ENCODE measurements at regions not wholly inside any gene's neighbourhood (a gene's known extent, or its start where the extent isn't known, plus 50 kb on each side); places are given as distances from the start of the nearest gene placed in this dataset.

DNA sequence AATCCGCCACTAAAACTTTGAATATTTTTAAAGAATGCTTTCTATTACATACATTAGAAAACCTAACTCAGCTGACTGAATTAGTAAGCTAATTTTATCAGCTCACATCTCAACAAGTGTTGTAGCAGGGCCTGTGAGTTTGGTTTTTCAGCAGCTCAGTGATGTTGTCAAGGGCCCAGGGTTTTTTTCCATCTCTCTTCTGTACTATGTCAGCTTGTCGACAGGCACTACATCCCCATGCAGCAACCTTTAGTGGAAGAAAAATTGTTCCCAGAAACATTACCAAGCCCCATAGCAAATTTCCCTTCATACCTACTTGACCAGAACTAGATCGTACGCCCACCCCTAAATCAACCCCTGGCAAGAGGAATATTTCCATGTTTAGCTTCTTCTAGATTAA is 170.3 kb upstream of the TNFAIP3 start:
- no peaks in the 10 kb centered on the region for H3K9me3 ChIP-seq (ENCODE audit: control insufficient read depth in 2 of 2, low read length in 2 of 2)
- H3K4me1 ChIP-seq (ENCODE audit: control insufficient read depth in 2 of 2, insufficient read depth in 2 of 2, low read length in 2 of 2), result peaks cover 6 to 12% of the 10 kb centered on the region in 2 donors
- H3K4me3 ChIP-seq (ENCODE audit: low read length in 2 of 2), result no peak overlapping the region
- H3K36me3 ChIP-seq (ENCODE audit: control insufficient read depth in 2 of 2, insufficient read depth in 2 of 2, low read length in 2 of 2), result no peaks in the 10 kb centered on the region
- H3K9ac ChIP-seq (ENCODE audit: low read depth in 1 of 2, low read length in 2 of 2), result no peak overlapping the region
- H3K27me3 ChIP-seq (ENCODE audit: control insufficient read depth in 2 of 2, insufficient read depth in 2 of 2, low read length in 2 of 2), result no peaks in the 10 kb centered on the region
- H3K27ac ChIP-seq (ENCODE audit: low read depth in 2 of 2, low read length in 2 of 2), result no peak overlapping the region

DNA sequence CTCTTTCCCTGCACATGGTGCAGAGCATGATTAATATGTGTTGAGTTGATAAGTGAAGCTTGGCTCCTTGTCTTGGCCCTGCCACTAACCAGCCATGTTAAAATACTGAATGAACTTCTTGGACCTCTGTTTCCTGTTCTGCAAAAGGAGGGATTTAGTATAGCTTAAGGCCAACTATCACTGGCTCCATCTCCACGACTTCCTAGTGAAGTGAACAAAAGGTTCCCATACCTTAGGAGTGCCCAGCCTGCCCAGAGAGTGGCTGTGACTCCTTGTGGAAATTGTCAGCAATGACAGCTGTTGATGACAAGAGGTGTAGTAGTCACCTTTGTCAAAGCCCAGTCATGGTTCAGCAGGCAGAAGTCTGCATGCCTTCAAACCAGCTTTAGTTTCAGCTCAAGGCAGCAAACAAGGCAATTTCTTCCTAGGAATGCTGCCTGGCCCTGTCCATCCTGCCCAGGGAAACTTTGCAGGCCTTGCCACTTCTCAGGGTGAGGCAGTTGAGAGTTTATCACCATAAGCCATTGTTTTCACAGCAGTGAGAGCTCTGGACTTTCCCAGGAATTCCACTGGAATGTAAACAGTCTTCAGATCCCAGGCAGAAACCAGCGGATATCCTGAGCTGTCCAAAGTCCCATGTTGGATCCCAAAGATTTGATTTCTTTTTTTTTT is 169.7 kb upstream of the TNFAIP3 start:
- no peaks in the 10 kb centered on the region for H3K27me3 ChIP-seq (ENCODE audit: control insufficient read depth in 2 of 2, insufficient read depth in 2 of 2, low read length in 2 of 2)
- no peak overlapping the region for H3K4me3 ChIP-seq (ENCODE audit: low read length in 2 of 2)
- no peak overlapping the region for H3K9ac ChIP-seq (ENCODE audit: low read depth in 1 of 2, low read length in 2 of 2)
- H3K4me1 ChIP-seq (ENCODE audit: control insufficient read depth in 2 of 2, insufficient read depth in 2 of 2, low read length in 2 of 2), result peaks cover 6 to 12% of the 10 kb centered on the region in 2 donors
- no peaks in the 10 kb centered on the region for H3K9me3 ChIP-seq (ENCODE audit: control insufficient read depth in 2 of 2, low read length in 2 of 2)
- H3K36me3 ChIP-seq (ENCODE audit: control insufficient read depth in 2 of 2, insufficient read depth in 2 of 2, low read length in 2 of 2), result no peaks in the 10 kb centered on the region
- peak overlapping the region; percentile 24 to 34 for H3K27ac ChIP-seq (ENCODE audit: low read depth in 2 of 2, low read length in 2 of 2)

DNA sequence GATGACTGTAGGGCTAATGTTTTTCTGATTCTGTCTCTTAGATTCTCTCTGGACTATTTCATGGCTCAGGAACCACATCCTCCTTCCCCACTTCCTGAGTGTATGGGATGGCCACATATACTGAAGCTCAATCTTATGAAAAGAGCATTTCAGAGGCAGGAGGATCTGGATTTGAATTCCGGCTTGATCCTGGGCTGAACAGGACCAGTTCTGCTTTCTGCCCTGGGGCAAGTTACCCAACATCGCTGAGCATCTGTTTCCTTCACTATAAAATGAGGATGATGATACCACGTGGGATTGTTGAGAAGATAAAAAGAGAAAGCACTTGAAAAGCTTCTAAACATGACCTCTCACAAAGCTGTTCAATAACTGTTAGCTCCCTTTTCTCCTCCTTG is 168.4 kb upstream of the TNFAIP3 start:
- Histone ChIP-seq H3K9me3 (ENCODE audit: control insufficient read depth in 2 of 2, low read length in 2 of 2) (no peaks in the 10 kb centered on the region), H3K4me3 (ENCODE audit: low read length in 2 of 2) (no peak overlapping the region), H3K36me3 (ENCODE audit: control insufficient read depth in 2 of 2, insufficient read depth in 2 of 2, low read length in 2 of 2) (no peaks in the 10 kb centered on the region), H3K27me3 (ENCODE audit: control insufficient read depth in 2 of 2, insufficient read depth in 2 of 2, low read length in 2 of 2) (no peaks in the 10 kb centered on the region), H3K9ac (ENCODE audit: low read depth in 1 of 2, low read length in 2 of 2) (no peak overlapping the region), H3K27ac (ENCODE audit: low read depth in 2 of 2, low read length in 2 of 2) (peak overlapping the region; percentile 4 to 53), H3K4me1 (ENCODE audit: control insufficient read depth in 2 of 2, insufficient read depth in 2 of 2, low read length in 2 of 2) (peaks cover 6 to 12% of the 10 kb centered on the region in 2 donors)

DNA sequence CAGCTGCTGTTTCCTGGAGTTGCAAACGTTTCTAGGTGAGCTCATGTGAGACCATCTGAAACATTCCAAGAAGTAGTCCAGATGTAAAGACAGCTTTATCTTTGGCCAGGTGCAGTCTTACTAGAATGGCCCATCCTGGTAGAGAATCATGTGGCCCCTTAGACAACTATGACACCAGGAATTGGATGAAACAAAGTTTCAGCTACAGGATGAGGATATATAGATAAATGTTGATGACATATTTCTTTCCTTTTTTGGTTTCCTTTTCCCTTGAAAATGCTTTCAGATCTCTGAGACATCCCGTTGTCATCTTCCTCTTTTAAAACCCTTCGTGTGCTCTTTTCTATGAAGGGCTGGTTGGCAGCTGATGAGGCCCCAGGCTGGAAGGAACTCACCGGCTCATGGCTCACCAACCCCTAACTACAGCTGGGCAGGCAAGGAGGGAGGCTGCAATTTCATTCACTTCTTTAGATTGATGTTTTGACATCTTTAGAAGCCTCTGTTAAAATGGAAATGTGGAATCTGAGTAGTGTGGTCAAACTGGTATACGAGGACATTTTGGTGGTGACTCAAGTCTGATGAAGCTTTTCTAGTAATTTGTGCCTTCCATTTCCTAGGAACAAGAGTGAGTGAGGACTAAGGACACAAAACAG is 167.9 kb upstream of the TNFAIP3 start:
- H3K36me3 ChIP-seq (ENCODE audit: control insufficient read depth in 2 of 2, insufficient read depth in 2 of 2, low read length in 2 of 2), result no peaks in the 10 kb centered on the region
- peaks cover 6 to 12% of the 10 kb centered on the region in 2 donors for H3K4me1 ChIP-seq (ENCODE audit: control insufficient read depth in 2 of 2, insufficient read depth in 2 of 2, low read length in 2 of 2)
- no peak overlapping the region for H3K9ac ChIP-seq (ENCODE audit: low read depth in 1 of 2, low read length in 2 of 2)
- no peak overlapping the region for H3K4me3 ChIP-seq (ENCODE audit: low read length in 2 of 2)
- peak overlapping the region; percentile 4 to 53 for H3K27ac ChIP-seq (ENCODE audit: low read depth in 2 of 2, low read length in 2 of 2)
- no peaks in the 10 kb centered on the region for H3K9me3 ChIP-seq (ENCODE audit: control insufficient read depth in 2 of 2, low read length in 2 of 2)
- H3K27me3 ChIP-seq (ENCODE audit: control insufficient read depth in 2 of 2, insufficient read depth in 2 of 2, low read length in 2 of 2), result no peaks in the 10 kb centered on the region

DNA sequence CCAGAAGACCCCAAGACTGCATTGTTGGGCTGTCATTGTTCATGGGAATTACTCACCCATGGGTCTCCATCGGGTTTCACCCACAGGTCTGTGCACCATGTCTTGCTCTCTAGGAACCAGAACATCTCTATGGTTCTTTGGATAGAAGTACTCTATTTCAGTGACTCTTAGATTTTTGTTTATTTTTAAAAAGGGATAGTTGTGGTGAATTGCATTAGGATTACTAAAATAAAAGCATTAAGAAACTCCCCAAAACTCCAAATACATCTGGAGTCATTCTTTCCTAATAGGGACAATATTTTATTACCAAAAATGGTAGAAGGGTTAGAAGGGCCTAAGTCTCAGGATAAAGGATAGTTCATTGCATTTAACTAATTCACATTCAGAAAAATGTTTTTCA is 166.9 kb upstream of the TNFAIP3 start:
- Histone ChIP-seq H3K4me3 (ENCODE audit: low read length in 2 of 2) (no peak overlapping the region), H3K9me3 (ENCODE audit: control insufficient read depth in 2 of 2, low read length in 2 of 2) (no peaks in the 10 kb centered on the region), H3K36me3 (ENCODE audit: control insufficient read depth in 2 of 2, insufficient read depth in 2 of 2, low read length in 2 of 2) (no peaks in the 10 kb centered on the region), H3K4me1 (ENCODE audit: control insufficient read depth in 2 of 2, insufficient read depth in 2 of 2, low read length in 2 of 2) (peaks cover 6 to 12% of the 10 kb centered on the region in 2 donors), H3K9ac (ENCODE audit: low read depth in 1 of 2, low read length in 2 of 2) (no peak overlapping the region), H3K27me3 (ENCODE audit: control insufficient read depth in 2 of 2, insufficient read depth in 2 of 2, low read length in 2 of 2) (no peaks in the 10 kb centered on the region), H3K27ac (ENCODE audit: low read depth in 2 of 2, low read length in 2 of 2) (no peak overlapping the region)

DNA sequence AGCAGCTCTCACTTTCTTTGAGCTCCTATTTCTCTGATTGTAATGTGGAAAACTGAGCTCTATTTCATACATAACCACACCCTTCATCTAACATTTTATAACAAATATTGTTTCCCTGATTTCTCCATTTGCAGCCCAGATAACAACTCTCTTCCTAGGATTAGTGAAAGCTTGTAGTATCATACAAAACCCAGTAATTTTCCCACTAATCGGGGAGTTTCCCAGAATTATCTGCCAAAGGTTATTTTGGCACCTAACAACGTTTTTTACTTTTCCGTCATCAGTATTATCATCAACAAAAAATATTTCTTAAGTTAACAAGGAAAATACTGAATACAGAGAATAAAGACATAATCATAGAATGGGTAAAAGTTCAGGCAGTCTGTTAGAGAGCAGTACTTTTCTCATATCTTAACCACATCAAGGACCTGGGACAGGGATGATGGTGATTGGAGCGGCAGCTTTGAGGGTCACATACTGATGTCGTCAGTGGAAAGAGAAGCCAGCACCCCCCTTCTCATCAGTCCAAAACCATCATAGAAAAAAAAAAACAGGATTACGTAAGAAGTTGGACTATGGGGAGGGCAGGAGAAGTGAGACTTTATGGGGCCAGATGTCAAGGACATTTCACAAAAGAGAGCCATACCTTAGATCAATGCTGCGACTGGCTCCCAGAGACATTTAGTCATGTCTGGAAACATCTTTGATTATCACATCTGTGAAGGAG is 166.1 kb upstream of the TNFAIP3 start:
- no peaks in the 10 kb centered on the region for H3K36me3 ChIP-seq (ENCODE audit: control insufficient read depth in 2 of 2, insufficient read depth in 2 of 2, low read length in 2 of 2)
- no peak overlapping the region for H3K27ac ChIP-seq (ENCODE audit: low read depth in 2 of 2, low read length in 2 of 2)
- H3K4me1 ChIP-seq (ENCODE audit: control insufficient read depth in 2 of 2, insufficient read depth in 2 of 2, low read length in 2 of 2), result peaks cover 6 to 12% of the 10 kb centered on the region in 2 donors
- no peaks in the 10 kb centered on the region for H3K27me3 ChIP-seq (ENCODE audit: control insufficient read depth in 2 of 2, insufficient read depth in 2 of 2, low read length in 2 of 2)
- H3K9me3 ChIP-seq (ENCODE audit: control insufficient read depth in 2 of 2, low read length in 2 of 2), result no peaks in the 10 kb centered on the region
- H3K4me3 ChIP-seq (ENCODE audit: low read length in 2 of 2), result no peak overlapping the region
- no peak overlapping the region for H3K9ac ChIP-seq (ENCODE audit: low read depth in 1 of 2, low read length in 2 of 2)

DNA sequence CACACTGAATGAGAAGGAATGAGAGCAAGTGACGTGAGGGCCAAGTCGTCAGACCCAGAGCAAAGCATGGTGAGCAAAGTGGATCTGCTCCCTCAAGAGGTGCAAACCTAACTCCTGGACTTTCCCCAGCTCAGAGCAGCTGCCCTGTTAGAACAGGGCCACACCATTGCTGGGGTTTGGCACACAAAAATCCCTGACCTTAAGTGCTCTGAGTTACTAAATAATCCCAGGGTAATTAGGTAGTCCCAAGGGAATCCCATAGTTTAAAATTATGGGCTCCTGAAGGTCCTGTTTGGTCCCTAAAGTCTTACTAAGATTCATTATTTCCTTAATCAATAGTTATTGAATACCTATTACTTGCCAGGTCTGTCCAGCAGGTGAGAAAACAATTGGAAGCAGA is 165.1 kb upstream of the TNFAIP3 start:
- H3K9me3 ChIP-seq (ENCODE audit: control insufficient read depth in 2 of 2, low read length in 2 of 2), result no peaks in the 10 kb centered on the region
- H3K36me3 ChIP-seq (ENCODE audit: control insufficient read depth in 2 of 2, insufficient read depth in 2 of 2, low read length in 2 of 2), result no peaks in the 10 kb centered on the region
- no peak overlapping the region for H3K4me3 ChIP-seq (ENCODE audit: low read length in 2 of 2)
- H3K27me3 ChIP-seq (ENCODE audit: control insufficient read depth in 2 of 2, insufficient read depth in 2 of 2, low read length in 2 of 2), result no peaks in the 10 kb centered on the region
- no peak overlapping the region for H3K27ac ChIP-seq (ENCODE audit: low read depth in 2 of 2, low read length in 2 of 2)
- H3K9ac ChIP-seq (ENCODE audit: low read depth in 1 of 2, low read length in 2 of 2), result no peak overlapping the region
- peaks cover 6 to 12% of the 10 kb centered on the region in 2 donors for H3K4me1 ChIP-seq (ENCODE audit: control insufficient read depth in 2 of 2, insufficient read depth in 2 of 2, low read length in 2 of 2)

DNA sequence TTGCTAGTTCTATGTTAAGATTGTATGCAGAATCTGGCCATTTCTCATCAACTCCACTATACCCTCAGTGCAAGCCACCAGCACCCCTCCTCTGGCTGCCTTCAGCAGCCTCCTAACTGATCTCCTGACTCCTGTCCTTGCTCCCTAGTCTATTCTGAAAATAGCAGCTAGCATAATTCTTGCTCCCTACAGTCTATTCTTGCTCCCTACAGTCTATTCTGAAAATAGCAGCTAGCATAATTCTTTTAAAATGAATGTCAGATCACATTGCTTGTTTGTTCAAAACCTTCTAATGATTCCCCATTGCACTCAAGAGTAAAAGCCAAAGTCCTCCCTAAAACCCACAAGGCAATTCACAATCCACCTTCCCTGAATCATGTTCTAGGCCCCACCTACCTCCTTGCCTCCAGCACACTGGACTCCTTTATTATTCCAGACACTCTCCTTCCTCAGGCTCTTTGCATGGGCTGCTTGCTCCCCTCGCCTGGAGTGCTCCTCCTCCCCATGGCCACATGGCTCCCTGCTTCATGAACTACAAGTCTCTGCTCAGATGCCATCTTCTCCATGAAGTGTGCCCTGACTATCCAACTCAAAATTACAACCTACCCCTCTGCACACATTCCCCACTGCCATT is 164.2 kb upstream of the TNFAIP3 start:
- H3K9ac ChIP-seq (ENCODE audit: low read depth in 1 of 2, low read length in 2 of 2), result no peak overlapping the region

DNA sequence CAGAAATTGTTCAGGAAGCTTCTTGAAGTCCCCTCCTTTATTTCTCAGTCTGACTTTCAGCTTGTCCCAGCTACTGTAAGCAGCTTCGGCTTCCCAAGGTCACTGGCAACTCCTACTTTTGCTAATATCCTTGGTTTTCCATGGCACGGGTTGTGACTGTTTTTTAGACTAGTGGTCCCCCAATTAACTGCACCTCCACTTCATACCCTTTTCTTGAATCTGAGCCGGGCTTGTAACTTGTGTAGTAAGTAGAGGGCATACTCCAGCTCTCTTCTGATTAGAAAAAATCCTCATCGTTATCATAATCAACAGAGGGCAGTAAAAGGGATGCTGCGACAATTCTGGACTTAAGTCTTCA is 162.3 kb upstream of the TNFAIP3 start:
- Histone ChIP-seq H3K27ac (ENCODE audit: low read depth in 2 of 2, low read length in 2 of 2) (no peak overlapping the region), H3K9me3 (ENCODE audit: control insufficient read depth in 2 of 2, low read length in 2 of 2) (no peaks in the 10 kb centered on the region), H3K36me3 (ENCODE audit: control insufficient read depth in 2 of 2, insufficient read depth in 2 of 2, low read length in 2 of 2) (no peaks in the 10 kb centered on the region), H3K4me3 (ENCODE audit: low read length in 2 of 2) (no peak overlapping the region), H3K27me3 (ENCODE audit: control insufficient read depth in 2 of 2, insufficient read depth in 2 of 2, low read length in 2 of 2) (no peaks in the 10 kb centered on the region), H3K4me1 (ENCODE audit: control insufficient read depth in 2 of 2, insufficient read depth in 2 of 2, low read length in 2 of 2) (peaks cover 3 to 5% of the 10 kb centered on the region in 2 donors), H3K9ac (ENCODE audit: low read depth in 1 of 2, low read length in 2 of 2) (no peak overlapping the region)

More for the DNA sequence above, 164.2 kb upstream of the TNFAIP3 start:
- no peak overlapping the region for H3K4me3 ChIP-seq (ENCODE audit: low read length in 2 of 2)
- no peaks in the 10 kb centered on the region for H3K36me3 ChIP-seq (ENCODE audit: control insufficient read depth in 2 of 2, insufficient read depth in 2 of 2, low read length in 2 of 2)
- H3K9me3 ChIP-seq (ENCODE audit: control insufficient read depth in 2 of 2, low read length in 2 of 2), result no peaks in the 10 kb centered on the region
- H3K27me3 ChIP-seq (ENCODE audit: control insufficient read depth in 2 of 2, insufficient read depth in 2 of 2, low read length in 2 of 2), result no peaks in the 10 kb centered on the region
- peaks cover 5 to 8% of the 10 kb centered on the region in 2 donors for H3K4me1 ChIP-seq (ENCODE audit: control insufficient read depth in 2 of 2, insufficient read depth in 2 of 2, low read length in 2 of 2)
- no peak overlapping the region for H3K27ac ChIP-seq (ENCODE audit: low read depth in 2 of 2, low read length in 2 of 2)

Measured in mucosa of rectum (tissue), 2 donors.